ENCODE measurements at regions not wholly inside any gene's neighbourhood (a gene's known extent, or its start where the extent isn't known, plus 50 kb on each side); places are given as distances from the start of the nearest gene placed in this dataset.

- DNase-seq (ENCODE audit: low read depth in 3 of 3), result no peak
Observed at GRCh38 chr20:58069796-58070663, 158.4 kb downstream of the ANKRD60 start.

- DNase-seq (ENCODE audit: low read depth in 3 of 3), result no peak
Observed at GRCh38 chr20:58069207-58069606, 159.2 kb downstream of the ANKRD60 start.

- DNase-seq (ENCODE audit: low read depth in 3 of 3), result no peak
Observed at GRCh38 chr20:58065508-58066361, 162.7 kb downstream of the ANKRD60 start.

GRCh38 chr20:58064411-58065010 lies 163.9 kb downstream of the ANKRD60 start:
- no peak for DNase-seq (ENCODE audit: low read depth in 3 of 3)

DNA sequence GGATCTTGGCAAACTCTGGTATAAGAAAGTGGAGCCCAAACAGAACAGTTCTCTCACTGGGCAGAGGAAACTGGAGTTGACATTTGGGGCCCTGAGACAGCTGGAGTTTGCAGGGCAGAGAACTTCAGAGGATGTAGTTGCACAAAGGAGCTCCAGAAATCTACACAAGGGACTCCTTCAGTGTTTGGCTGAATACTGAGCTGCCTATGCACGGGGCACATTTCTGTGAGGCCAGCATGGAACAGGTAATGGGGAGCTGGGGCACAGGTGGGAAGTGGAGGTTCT lies 169.3 kb downstream of the ANKRD60 start:
- DNase-seq (ENCODE audit: low read depth in 3 of 3), result no peak

DNA sequence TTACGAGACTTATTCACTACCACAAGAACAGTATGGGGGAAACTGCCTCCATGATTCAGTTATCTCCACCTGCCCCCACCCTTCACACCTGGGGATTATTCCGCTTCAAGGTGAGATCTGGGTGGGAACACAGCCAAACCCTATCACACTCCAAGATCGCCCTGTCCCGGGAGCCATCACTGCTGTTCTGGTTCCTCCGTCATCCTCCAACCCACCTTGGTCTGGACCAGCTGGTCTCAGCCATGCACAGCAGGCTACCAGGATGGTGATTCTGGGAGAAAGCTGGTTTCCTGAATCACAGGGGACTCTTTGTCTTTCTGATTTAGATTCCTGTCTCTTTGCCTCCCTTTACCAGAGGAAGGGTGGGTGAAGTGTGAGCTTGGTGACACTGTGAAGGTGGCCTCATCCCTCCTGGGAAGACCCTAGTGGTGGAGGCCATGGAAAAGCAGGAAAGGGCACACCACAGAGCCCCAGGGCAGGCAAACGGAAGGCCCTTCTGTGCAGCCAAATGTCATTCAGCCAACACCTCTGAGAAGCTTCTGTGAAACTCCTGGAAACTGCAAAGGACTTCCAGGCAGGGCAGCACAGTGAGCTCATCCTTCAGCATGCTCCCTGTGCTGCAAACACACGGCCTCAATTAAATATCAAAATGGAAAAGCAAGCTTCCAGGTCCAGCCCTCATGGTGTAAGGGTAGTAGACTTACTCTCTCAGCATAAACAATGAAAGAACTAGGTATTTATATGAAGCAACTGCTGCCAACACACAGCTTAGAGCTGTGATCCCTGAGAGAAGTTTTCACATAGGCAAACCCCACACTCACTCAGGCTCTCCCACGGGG lies 169.8 kb downstream of the ANKRD60 start:
- no peak for DNase-seq (ENCODE audit: low read depth in 3 of 3)

DNA sequence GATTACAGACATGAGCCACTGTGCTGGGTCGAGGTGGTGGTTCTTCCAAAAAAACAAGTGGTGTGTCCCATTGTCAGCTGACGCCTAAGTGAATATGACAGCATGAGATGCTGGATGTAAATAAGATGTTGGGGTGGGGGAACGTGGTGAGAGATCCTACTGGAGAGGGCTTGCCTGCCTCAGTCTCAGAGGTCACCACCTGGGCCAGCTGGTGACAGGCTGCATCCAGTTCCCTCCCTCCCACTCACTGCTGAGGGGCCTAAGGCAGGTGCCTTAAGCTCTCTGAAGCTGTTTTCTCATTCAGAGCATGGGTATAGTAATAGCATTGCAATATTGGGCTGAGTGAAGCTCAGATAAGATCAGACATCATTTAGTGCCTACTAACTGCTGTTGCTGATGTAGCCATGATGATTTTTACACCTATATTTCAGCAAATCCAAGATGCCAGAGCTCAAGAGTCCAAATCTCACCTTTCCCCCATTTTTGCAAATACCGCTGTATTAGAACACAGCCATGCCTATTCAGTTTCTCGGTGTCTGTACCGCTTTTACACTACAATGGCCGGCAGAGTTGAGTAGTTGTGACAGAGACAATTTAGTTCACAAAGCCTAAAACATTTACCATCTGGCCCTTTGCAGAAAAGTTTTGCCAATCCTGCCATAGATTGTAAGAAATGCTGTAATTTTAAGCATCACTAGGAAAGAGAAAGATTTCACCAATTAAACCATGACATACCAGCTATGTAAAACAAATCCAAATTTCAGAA lies 171.3 kb downstream of the ANKRD60 start:
- no peak for DNase-seq (ENCODE audit: low read depth in 3 of 3)

DNA sequence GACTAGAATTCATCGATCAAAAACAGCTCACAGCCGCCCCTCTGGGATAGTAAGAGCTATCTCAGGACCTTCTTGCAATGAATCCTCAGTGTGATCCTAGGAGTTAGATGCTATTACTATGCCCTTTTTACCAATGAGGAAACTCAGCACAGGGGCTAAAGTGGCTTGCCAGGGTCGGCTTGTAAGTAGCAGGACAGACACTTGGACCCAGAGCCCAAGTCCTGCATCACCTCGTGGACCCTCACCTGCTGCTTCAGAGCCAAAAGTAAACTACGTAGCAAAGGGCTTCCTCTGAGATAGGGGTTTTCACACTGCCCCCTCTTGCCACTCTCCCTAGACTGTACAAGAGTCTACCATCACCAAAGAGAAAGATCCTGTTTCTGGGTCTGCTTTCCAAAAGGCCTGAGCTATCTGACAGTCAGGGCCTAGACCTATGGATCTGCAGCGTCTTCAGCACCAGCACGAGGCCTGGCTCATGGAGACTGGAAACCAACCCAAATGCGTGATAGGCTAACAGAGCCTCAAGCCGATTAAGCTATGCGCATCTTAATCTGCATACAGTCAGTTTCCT lies 172.3 kb downstream of the ANKRD60 start:
- DNase-seq (ENCODE audit: low read depth in 3 of 3), result no peak

DNA sequence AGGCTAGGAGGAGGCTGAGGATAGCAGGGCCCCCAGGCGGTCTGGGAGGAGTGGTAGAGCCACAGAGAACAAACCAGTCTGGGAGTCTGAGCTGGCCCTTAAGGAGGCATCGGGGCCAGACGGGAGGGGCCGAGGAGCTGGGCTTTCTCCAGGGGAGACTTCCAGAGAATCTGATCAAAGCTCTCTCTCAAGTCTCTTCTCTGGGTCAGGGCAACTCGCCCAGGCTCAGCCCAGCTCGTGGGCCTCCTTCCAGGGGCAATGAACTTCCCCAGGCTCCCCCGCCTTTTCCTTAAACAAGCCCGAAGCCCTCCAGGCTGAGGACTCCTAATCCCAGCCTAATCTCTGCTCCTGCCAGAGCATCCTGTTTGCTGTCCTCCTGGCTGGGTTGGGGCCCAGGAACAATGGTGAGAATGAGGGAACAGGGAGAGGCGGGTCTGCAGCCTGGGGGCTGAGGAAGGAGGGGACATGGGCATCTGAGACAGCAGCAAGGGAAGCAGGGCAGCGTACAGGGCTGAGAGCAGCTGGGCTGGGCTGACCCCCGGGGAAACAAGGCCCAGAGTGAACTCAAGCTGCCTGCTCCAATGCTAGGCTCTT lies 173.6 kb downstream of the ANKRD60 start:
- no peak for DNase-seq (ENCODE audit: low read depth in 3 of 3)

DNA sequence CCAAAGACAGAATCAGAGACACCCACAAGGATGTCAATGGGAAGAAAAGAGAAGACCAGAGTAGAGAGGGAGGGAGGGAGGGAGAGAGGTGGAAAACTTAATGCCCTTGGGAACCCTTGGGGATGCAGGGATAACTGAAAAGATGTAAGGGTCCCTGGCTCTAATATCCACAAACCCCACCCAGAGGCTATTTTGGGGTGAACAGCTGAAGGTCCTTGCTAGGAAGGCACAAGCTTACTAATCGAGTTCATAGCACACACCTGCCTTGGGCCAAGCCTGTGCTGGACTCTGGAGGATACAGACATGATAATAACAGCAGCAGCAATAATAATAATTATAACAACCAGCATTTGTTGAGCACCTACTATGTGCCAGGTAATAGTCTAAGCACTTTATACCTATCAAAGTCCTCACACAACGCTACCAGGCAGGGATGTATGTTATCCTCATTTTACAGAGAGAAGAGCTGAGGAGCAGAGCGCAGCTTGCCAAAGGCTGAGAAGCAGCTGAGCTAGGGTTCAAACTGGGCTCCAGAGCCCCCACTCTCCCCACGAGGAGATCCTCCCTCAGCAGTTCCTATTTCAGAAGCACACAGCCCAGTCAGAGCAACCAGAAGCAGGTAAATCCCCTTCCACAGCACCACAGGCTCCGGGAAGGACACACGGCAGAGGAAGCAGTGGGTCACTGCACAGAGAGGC lies 174.2 kb downstream of the ANKRD60 start:
- no peak for DNase-seq (ENCODE audit: low read depth in 3 of 3)

DNA sequence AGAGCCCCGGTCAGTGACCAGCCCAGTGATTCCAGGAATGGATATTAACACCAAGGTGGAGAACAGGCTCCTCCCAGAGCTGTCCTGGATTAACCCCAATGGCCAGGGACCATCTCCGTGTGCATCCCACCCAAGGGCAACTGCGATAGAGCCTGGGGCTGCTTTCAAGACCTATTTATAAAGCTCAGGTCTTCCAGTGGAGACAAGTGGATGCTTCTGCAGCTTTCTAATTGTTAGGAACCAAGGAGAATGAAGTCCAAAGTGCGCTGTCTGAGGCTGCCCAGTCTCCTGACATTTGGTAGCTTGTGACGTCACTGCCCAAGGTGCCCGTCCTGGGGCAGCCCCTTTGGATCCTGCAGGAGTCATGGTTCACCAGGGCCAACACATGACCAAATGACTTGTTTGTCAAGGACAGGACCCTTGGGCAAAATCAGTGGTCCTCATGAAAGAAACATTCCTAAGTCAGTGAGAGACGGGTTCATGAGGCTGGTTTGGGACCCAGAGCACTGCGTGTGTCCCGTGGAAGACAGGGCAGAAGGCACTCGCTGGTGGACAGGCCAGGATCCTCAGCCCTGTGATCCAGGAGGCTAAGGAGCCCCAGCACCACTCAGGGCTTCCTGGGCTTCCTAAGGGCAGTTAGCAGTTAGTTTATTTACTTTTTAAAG lies 174.9 kb downstream of the ANKRD60 start:
- DNase-seq (ENCODE audit: low read depth in 3 of 3), result no peak

DNA sequence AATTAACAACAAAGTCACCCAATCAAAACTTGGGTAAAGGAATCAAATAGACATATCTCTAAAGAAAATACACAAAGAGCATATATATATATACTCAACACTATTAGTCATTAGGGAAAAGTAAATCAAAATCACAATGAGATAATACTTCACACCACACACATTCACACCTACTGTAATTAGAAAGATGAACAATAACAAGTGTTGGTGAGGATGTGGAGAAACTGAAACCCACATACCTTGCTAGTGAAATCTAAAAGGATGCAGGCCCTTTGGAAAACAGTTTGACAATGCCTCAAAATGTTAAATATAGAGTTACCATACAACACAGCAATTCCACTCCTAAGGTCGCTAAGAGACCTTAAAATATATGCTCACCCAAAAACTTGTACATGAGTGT lies 177.1 kb downstream of the ANKRD60 start:
- DNase-seq (ENCODE audit: low read depth in 3 of 3), result no peak

DNA sequence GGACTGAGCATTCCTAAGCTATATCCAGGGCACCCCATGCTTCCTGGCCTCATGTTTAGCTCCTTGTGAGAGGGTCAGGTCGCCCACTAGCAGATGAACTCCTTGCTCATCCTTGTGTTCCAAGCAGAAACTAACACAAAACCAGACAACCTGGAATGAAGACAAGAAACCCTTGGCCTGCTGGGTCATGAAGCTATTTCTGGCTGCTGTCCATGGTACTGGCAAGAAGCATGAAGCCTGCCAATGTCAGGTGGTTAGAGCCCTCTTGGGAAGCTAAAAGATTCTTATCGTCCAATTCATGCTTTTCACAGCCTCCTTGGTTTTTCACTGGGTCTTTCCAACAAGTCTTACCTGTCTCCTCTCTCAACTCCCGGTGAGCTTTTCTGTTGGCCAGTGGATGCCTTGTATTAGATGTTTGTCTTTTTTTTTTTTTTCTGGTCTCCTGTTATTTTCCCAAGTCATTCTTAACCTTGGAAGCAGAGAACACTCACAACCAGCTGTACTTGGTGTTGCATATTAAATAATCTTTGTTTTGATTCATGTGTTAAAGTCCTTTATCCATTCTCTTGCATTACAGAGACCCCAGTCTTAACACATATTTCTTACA lies 180.3 kb downstream of the ANKRD60 start:
- DNase-seq (ENCODE audit: low read depth in 3 of 3), result no peak

DNA sequence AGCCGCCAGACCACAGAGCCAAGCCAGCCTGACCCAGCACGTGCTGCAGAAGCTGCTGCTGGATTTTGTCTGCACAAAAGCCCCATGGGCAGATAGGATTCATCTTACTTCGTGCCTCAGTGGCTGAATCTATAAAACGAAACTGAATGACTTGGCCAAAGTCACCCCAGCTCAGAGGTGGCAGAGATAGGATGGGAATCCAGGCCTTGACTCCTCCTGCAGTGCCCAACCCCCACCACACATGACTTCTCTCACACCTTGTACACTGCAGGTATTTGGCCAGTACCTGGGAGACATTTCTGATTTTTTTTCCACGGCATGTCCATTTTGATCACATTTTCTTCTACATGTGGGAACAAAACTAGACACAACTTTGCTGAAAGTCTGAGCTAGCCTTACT lies 182.1 kb downstream of the ANKRD60 start:
- no peak for DNase-seq (ENCODE audit: low read depth in 3 of 3)

DNA sequence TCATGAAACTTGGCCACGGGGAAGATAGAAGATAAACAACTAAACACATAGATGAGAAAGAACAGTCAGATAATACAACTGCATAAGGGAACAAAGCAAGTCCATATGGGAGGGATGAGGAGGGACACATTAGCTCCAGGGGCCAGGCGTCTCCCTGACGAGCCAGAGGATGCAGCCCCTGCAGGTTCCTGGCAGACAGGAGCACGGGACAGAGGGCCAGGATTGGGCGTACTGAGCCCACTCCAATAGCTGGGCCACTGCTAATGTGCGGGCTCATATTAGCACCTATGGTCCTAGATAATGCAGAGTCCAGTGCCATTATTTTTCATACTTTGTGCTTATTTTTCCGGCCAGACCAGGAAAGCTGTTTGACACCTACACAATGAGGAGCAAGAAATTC lies 182.9 kb downstream of the ANKRD60 start:
- DNase-seq (ENCODE audit: low read depth in 3 of 3), result no peak

- DNase-seq (ENCODE audit: low read depth in 3 of 3), result no peak
Observed at GRCh38 chr20:58044931-58045555, 183.4 kb downstream of the ANKRD60 start.

GRCh38 chr20:58044286-58044685 lies 184.2 kb downstream of the ANKRD60 start:
- DNase-seq (ENCODE audit: low read depth in 3 of 3), result no peak

All from stimulated activated CD4-positive, alpha-beta T cell treated with anti-CD3 and anti-CD28 coated beads, TNF-alpha, amount 100 ng/mL, for 24 hours (primary cell).